GM10266 (cell line): ENCODE measurements at regions not wholly inside any gene's neighbourhood (a gene's known extent, or its start where the extent isn't known, plus 50 kb on each side); places are given as distances from the start of the nearest gene placed in this dataset.
A peak's percentile ranks its signal among the peaks of the same experiment; 100 is the strongest.

Experiments
- DNase-seq: peaks from one replicate; pipeline ENCODE4 v3.0.0; 2012; ENCODE audit errors: extremely low spot score
- CTCF ChIP-seq: IDR thresholded peaks from 2 replicates; pipeline ENCODE4 v1.5.1; 2012; ENCODE audit warnings: mild to moderate bottlenecking, low read depth; ENCODE audit not compliant: control insufficient read depth, insufficient read depth; ENCODE audit errors: missing control alignments

- no peak for TF ChIP-seq CTCF
- DNase-seq: no peak
Observed at GRCh38 chr15:66939016-66939415, 126.4 kb upstream of the SMAD3 start.

- no peak for TF ChIP-seq CTCF
- no peak for DNase-seq
Observed at GRCh38 chr15:66939451-66940023, 125.9 kb upstream of the SMAD3 start.

- peak; percentile 24 for DNase-seq
- TF ChIP-seq CTCF: no peak
Observed at GRCh38 chr15:66940368-66940767, 125.0 kb upstream of the SMAD3 start.

GRCh38 chr15:66941108-66941711, 124.2 kb upstream of the SMAD3 start:
- no peak for DNase-seq
- no peak for TF ChIP-seq CTCF

- DNase-seq: no peak
- TF ChIP-seq CTCF: no peak
Observed at GRCh38 chr15:66941791-66942190, 123.6 kb upstream of the SMAD3 start.

GRCh38 chr15:66942649-66943390, 122.6 kb upstream of the SMAD3 start:
- DNase-seq: no peak
- no peak for TF ChIP-seq CTCF

- TF ChIP-seq CTCF: no peak
- DNase-seq: no peak
Observed at GRCh38 chr15:66943456-66944095, 121.8 kb upstream of the SMAD3 start.
